ENCODE measurements at regions not wholly inside any gene's neighbourhood (a gene's known extent, or its start where the extent isn't known, plus 50 kb on each side); places are given as distances from the start of the nearest gene placed in this dataset.

- TF ChIP-seq CTCF (IDR thresholded peaks at IDR 0.05) = no peak
- Histone ChIP-seq H3K79me2 (no peaks in the 10 kb centered on the region), H3K4me1 (no peaks in the 10 kb centered on the region), H3K36me3 (ENCODE audit: control insufficient read depth, insufficient read depth, low read length) (no peaks in the 10 kb centered on the region), H3K9ac (no peak overlapping the region), H3K27ac (no peak overlapping the region), H3K4me3 (ENCODE audit: low read depth, low read length) (no peak overlapping the region), H3K9me3 (ENCODE audit: control insufficient read depth, low read length) (no peaks in the 10 kb centered on the region), H3K4me2 (ENCODE audit: low read length) (no peak overlapping the region), H3K27me3 (ENCODE audit: control insufficient read depth, insufficient read depth, low read length) (no peaks in the 10 kb centered on the region), H2AFZ (no peak overlapping the region)
Observed at GRCh38 chr2:8076448-8077342, 605.2 kb upstream of the ID2 start.

- no peak overlapping the region for H3K4me2 ChIP-seq (ENCODE audit: low read length)
- H3K9me3 ChIP-seq (ENCODE audit: control insufficient read depth, low read length) = no peaks in the 10 kb centered on the region
- no peak overlapping the region for H3K4me3 ChIP-seq (ENCODE audit: low read depth, low read length)
- H2AFZ ChIP-seq = no peak overlapping the region
- H3K79me2 ChIP-seq = no peaks in the 10 kb centered on the region
- TF ChIP-seq CTCF (IDR thresholded peaks at IDR 0.05) = no peak
- H3K27me3 ChIP-seq (ENCODE audit: control insufficient read depth, insufficient read depth, low read length) = no peaks in the 10 kb centered on the region
- H3K27ac ChIP-seq = no peak overlapping the region
- H3K36me3 ChIP-seq (ENCODE audit: control insufficient read depth, insufficient read depth, low read length) = no peaks in the 10 kb centered on the region
- H3K4me1 ChIP-seq = no peaks in the 10 kb centered on the region
- H3K9ac ChIP-seq = no peak overlapping the region
Observed at GRCh38 chr2:8078705-8079104, 603.2 kb upstream of the ID2 start.

GRCh38 chr2:8080063-8080462, 601.8 kb upstream of the ID2 start:
- Histone ChIP-seq H2AFZ (no peak overlapping the region), H3K27ac (no peak overlapping the region), H3K36me3 (ENCODE audit: control insufficient read depth, insufficient read depth, low read length) (no peaks in the 10 kb centered on the region), H3K9me3 (ENCODE audit: control insufficient read depth, low read length) (no peaks in the 10 kb centered on the region), H3K79me2 (no peaks in the 10 kb centered on the region), H3K4me2 (ENCODE audit: low read length) (no peak overlapping the region), H3K4me3 (ENCODE audit: low read depth, low read length) (no peak overlapping the region), H3K4me1 (no peaks in the 10 kb centered on the region), H3K9ac (no peak overlapping the region), H3K27me3 (ENCODE audit: control insufficient read depth, insufficient read depth, low read length) (no peaks in the 10 kb centered on the region)
- no peak for TF ChIP-seq CTCF (IDR thresholded peaks at IDR 0.05)

- no peaks in the 10 kb centered on the region for H3K4me1 ChIP-seq
- no peaks in the 10 kb centered on the region for H3K79me2 ChIP-seq
- H3K36me3 ChIP-seq (ENCODE audit: control insufficient read depth, insufficient read depth, low read length) = no peaks in the 10 kb centered on the region
- no peak overlapping the region for H3K27ac ChIP-seq
- no peaks in the 10 kb centered on the region for H3K9me3 ChIP-seq (ENCODE audit: control insufficient read depth, low read length)
- no peak overlapping the region for H2AFZ ChIP-seq
- no peak overlapping the region for H3K4me2 ChIP-seq (ENCODE audit: low read length)
- H3K9ac ChIP-seq = no peak overlapping the region
- H3K4me3 ChIP-seq (ENCODE audit: low read depth, low read length) = no peak overlapping the region
- no peak for TF ChIP-seq CTCF (IDR thresholded peaks at IDR 0.05)
- no peaks in the 10 kb centered on the region for H3K27me3 ChIP-seq (ENCODE audit: control insufficient read depth, insufficient read depth, low read length)
Observed at GRCh38 chr2:8081130-8081529, 600.7 kb upstream of the ID2 start.

GRCh38 chr2:8082840-8083239, 599.0 kb upstream of the ID2 start:
- H3K79me2 ChIP-seq = no peaks in the 10 kb centered on the region
- no peak overlapping the region for H3K9ac ChIP-seq
- H3K36me3 ChIP-seq (ENCODE audit: control insufficient read depth, insufficient read depth, low read length) = no peaks in the 10 kb centered on the region
- no peak overlapping the region for H3K4me2 ChIP-seq (ENCODE audit: low read length)
- H2AFZ ChIP-seq = no peak overlapping the region
- TF ChIP-seq CTCF (IDR thresholded peaks at IDR 0.05) = no peak
- H3K4me3 ChIP-seq (ENCODE audit: low read depth, low read length) = no peak overlapping the region
- H3K27ac ChIP-seq = no peak overlapping the region
- H3K4me1 ChIP-seq = no peaks in the 10 kb centered on the region
- H3K9me3 ChIP-seq (ENCODE audit: control insufficient read depth, low read length) = no peaks in the 10 kb centered on the region
- no peaks in the 10 kb centered on the region for H3K27me3 ChIP-seq (ENCODE audit: control insufficient read depth, insufficient read depth, low read length)

All from parathyroid adenoma (tissue), 2 donors.